Activated CD8-positive, alpha-beta memory T cell treated with anti-CD3 and anti-CD28 coated beads for 24 hours (primary cell): ENCODE measurements at regions not wholly inside any gene's neighbourhood (a gene's known extent, or its start where the extent isn't known, plus 50 kb on each side); places are given as distances from the start of the nearest gene placed in this dataset.

Experiments used
- DNase-seq: peaks from one replicate; pipeline ENCODE4 v3.0.0-alpha.2; 2020

GRCh38 chr5:9720361-9720760 is 90.2 kb upstream of the TAS2R1 start:
- no peak for DNase-seq

GRCh38 chr5:9716838-9717281 is 86.7 kb upstream of the TAS2R1 start:
- DNase-seq: no peak

GRCh38 chr5:9715891-9716335 is 85.8 kb upstream of the TAS2R1 start:
- no peak for DNase-seq

GRCh38 chr5:9713959-9714586 is 83.9 kb upstream of the TAS2R1 start:
- DNase-seq: no peak

GRCh38 chr5:9713356-9713755 is 83.2 kb upstream of the TAS2R1 start:
- no peak for DNase-seq

- DNase-seq: no peak
These were observed 82.8 kb upstream of the TAS2R1 start for GRCh38 chr5:9712911-9713310.

- no peak for DNase-seq
These were observed 82.4 kb upstream of the TAS2R1 start for GRCh38 chr5:9712506-9712905.

- DNase-seq: no peak
These were observed 79.9 kb upstream of the TAS2R1 start for GRCh38 chr5:9710069-9710468.

GRCh38 chr5:9707732-9708462 is 77.7 kb upstream of the TAS2R1 start:
- no peak for DNase-seq

- no peak for DNase-seq
These were observed 69.5 kb upstream of the TAS2R1 start for GRCh38 chr5:9699681-9700080.

GRCh38 chr5:9698841-9699240 is 68.7 kb upstream of the TAS2R1 start:
- DNase-seq: no peak

- DNase-seq: no peak
These were observed 68.1 kb upstream of the TAS2R1 start for GRCh38 chr5:9698125-9698826.

- DNase-seq: no peak
These were observed 62.4 kb upstream of the TAS2R1 start for GRCh38 chr5:9692576-9692975.

- DNase-seq: no peak
These were observed 61.1 kb upstream of the TAS2R1 start for GRCh38 chr5:9691261-9691660.

- no peak for DNase-seq
These were observed 60.6 kb upstream of the TAS2R1 start for GRCh38 chr5:9690751-9691150.

- no peak for DNase-seq
These were observed 56.1 kb upstream of the TAS2R1 start for GRCh38 chr5:9686216-9686615.

GRCh38 chr5:9681706-9682105 is 51.6 kb upstream of the TAS2R1 start:
- DNase-seq: no peak
